Large intestine (tissue), 3 donors: ENCODE measurements at regions not wholly inside any gene's neighbourhood (a gene's known extent, or its start where the extent isn't known, plus 50 kb on each side); places are given as distances from the start of the nearest gene placed in this dataset.

Source experiments
- DNase-seq, 2 donors: peaks; one replicate each; pipeline versions ENCODE4 v3.0.0 to v3.0.0-alpha.2; 2013
- H3K27ac ChIP-seq: one replicate; pipeline ENCODE4 v1.5.1; 2013; ENCODE audit warnings: low read length
- H3K27me3 ChIP-seq: 2 replicates; pipeline ENCODE4 v1.6.1; 2013; ENCODE audit warnings: low read length; ENCODE audit not compliant: control insufficient read depth, insufficient read depth
- H3K36me3 ChIP-seq: 2 replicates; pipeline ENCODE4 v1.6.1; 2013; ENCODE audit warnings: low read length; ENCODE audit not compliant: control insufficient read depth, insufficient read depth
- H3K4me1 ChIP-seq: one replicate; pipeline ENCODE4 v1.6.1; 2013; ENCODE audit warnings: low read length; ENCODE audit not compliant: control insufficient read depth, insufficient read depth
- H3K4me3 ChIP-seq: one replicate; pipeline ENCODE4 v1.5.1; 2013; ENCODE audit warnings: low read length
- H3K9me3 ChIP-seq: one replicate; pipeline ENCODE4 v1.6.1; 2013; ENCODE audit warnings: mild to moderate bottlenecking, low read depth, low read length, moderate library complexity; ENCODE audit not compliant: control insufficient read depth
- WGBS: methylation state at CpG from one replicate; pipeline ENCODE4 v1.1.5; 2013; ENCODE audit warnings: low lambda C conversion rate; ENCODE audit not compliant: insufficient coverage; 5-methylcytosine and 5-hydroxymethylcytosine counted together

- H3K36me3 ChIP-seq, result no peaks in the 10 kb centered on the region
- no peaks in the 10 kb centered on the region for H3K9me3 ChIP-seq
- no peaks in the 10 kb centered on the region for H3K4me1 ChIP-seq
- H3K27ac ChIP-seq, result no peak overlapping the region
- DNase-seq, result no peak
- H3K4me3 ChIP-seq, result no peak overlapping the region
- WGBS, result 100% methylated on average over 1 of the region's 3 CpGs
- H3K27me3 ChIP-seq, result no peaks in the 10 kb centered on the region
Measured at GRCh38 chr3:39744746-39745145, 64.7 kb upstream of the MYRIP start.

GRCh38 chr3:39748002-39748401 is 61.4 kb upstream of the MYRIP start:
- DNase-seq, result no peak
- Histone ChIP-seq H3K4me1 (no peaks in the 10 kb centered on the region), H3K36me3 (no peaks in the 10 kb centered on the region), H3K4me3 (no peak overlapping the region), H3K9me3 (no peaks in the 10 kb centered on the region), H3K27ac (no peak overlapping the region), H3K27me3 (no peaks in the 10 kb centered on the region)
- 60% methylated on average over 1 of the region's 1 CpG for whole genome bisulfite sequencing

- 100% methylated on average over 1 of the region's 2 CpGs for WGBS
- Histone ChIP-seq H3K4me3 (no peak overlapping the region), H3K4me1 (no peaks in the 10 kb centered on the region), H3K27ac (no peak overlapping the region), H3K9me3 (no peaks in the 10 kb centered on the region), H3K36me3 (no peaks in the 10 kb centered on the region), H3K27me3 (no peaks in the 10 kb centered on the region)
- DNase-seq, result no peak
Measured at GRCh38 chr3:39748763-39749162, 60.6 kb upstream of the MYRIP start.

DNA sequence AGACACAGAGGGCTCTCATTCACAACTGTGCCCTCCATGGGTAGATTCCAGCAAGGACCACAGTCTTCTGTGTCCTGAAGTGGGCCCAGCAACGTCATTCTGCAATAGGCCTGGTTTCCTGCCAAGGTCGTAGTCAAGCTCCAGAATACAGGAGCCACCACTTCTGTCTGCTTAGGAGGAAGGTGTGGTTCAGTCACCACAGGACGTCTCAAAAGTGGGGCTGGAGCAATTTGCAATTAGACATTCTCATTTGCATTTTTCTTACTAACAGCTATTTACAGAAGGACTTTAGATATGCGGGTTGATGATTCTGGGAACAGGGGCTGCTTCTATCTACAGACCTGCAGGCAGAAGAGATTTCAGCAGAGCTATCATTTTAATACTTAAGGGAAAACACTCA is 58.7 kb upstream of the MYRIP start:
- 72% methylated on average over 2 of the region's 4 CpGs for WGBS
- Histone ChIP-seq H3K27me3 (no peaks in the 10 kb centered on the region), H3K27ac (no peak overlapping the region), H3K4me1 (no peaks in the 10 kb centered on the region), H3K9me3 (no peaks in the 10 kb centered on the region), H3K4me3 (no peak overlapping the region), H3K36me3 (no peaks in the 10 kb centered on the region)
- no peak for DNase-seq

DNA sequence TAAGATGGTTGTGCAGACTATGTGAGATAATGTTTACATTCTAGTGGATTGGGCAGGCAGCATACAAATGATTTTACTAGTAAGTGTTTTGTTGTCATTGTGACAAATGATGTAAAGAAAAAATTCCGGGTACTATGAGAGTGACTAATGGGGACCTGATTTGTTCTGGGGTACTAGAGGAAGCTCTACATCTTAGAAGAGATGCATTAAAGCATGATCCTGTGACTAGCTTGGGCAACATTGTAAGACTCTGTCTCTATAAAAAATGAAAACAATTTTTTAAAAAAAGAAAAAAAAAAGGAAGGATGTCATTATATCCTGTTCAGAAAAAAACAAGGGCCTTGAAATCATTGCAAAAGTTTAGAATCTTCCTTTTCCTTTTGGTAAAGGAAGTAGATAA is 58.1 kb upstream of the MYRIP start:
- Histone ChIP-seq H3K27ac (no peak overlapping the region), H3K36me3 (no peaks in the 10 kb centered on the region), H3K9me3 (no peaks in the 10 kb centered on the region), H3K4me3 (no peak overlapping the region), H3K27me3 (no peaks in the 10 kb centered on the region), H3K4me1 (no peaks in the 10 kb centered on the region)
- WGBS, result 60% methylated on average over 1 of the region's 1 CpG
- no peak for DNase-seq

DNA sequence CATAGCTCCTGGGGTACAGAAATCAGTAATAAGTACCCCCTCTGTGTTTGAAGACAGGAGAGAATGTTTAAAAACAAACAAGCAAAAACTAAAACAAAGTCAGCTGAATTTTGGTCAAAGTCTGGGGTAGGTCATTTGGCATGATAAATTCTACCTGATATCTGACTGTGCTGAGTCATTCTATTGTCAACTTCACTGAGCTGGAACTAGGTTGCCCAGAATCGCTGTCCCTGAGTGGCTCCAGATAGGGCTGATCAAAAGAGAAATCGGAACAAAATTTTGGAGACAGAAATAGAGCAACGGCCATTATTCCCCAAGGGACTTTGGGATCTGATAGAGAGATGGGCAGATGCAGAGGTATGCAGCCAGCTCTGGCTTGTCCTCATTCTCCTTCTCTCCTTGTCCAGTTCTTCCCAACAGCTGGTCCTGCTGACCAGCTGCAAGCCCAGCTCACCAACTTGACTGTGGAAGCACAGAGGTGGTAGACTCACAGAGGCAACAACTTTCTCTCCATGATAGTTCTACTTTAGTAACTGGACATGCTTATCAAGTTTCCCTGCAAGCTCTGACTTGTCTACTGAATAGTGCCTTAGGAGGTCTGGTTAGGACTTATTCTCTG is 57.3 kb upstream of the MYRIP start:
- H3K4me3 ChIP-seq, result no peak overlapping the region
- H3K36me3 ChIP-seq, result no peaks in the 10 kb centered on the region
- no peak for DNase-seq
- no CpG with 5 or more reads among the region's 3 CpGs for WGBS
- H3K27ac ChIP-seq, result no peak overlapping the region
- H3K9me3 ChIP-seq, result no peaks in the 10 kb centered on the region
- no peaks in the 10 kb centered on the region for H3K27me3 ChIP-seq
- H3K4me1 ChIP-seq, result no peaks in the 10 kb centered on the region

- Histone ChIP-seq H3K4me3 (no peak overlapping the region), H3K36me3 (no peaks in the 10 kb centered on the region), H3K9me3 (no peaks in the 10 kb centered on the region), H3K4me1 (no peaks in the 10 kb centered on the region), H3K27me3 (no peaks in the 10 kb centered on the region), H3K27ac (no peak overlapping the region)
- DNase-seq, result no peak
- WGBS, result no CpG with 5 or more reads among the region's 1 CpG
Measured at GRCh38 chr3:39752751-39753150, 56.7 kb upstream of the MYRIP start.

GRCh38 chr3:39753391-39753790 is 56.0 kb upstream of the MYRIP start:
- no peaks in the 10 kb centered on the region for H3K27me3 ChIP-seq
- DNase-seq, result no peak
- H3K36me3 ChIP-seq, result no peaks in the 10 kb centered on the region
- H3K27ac ChIP-seq, result no peak overlapping the region
- no peak overlapping the region for H3K4me3 ChIP-seq
- WGBS, result no CpG with 5 or more reads among the region's 1 CpG
- H3K9me3 ChIP-seq, result no peaks in the 10 kb centered on the region
- H3K4me1 ChIP-seq, result no peaks in the 10 kb centered on the region

- WGBS, result 83% methylated on average over 2 of the region's 3 CpGs
- Histone ChIP-seq H3K27ac (no peak overlapping the region), H3K9me3 (no peaks in the 10 kb centered on the region), H3K4me1 (no peaks in the 10 kb centered on the region), H3K4me3 (no peak overlapping the region), H3K36me3 (no peaks in the 10 kb centered on the region), H3K27me3 (no peaks in the 10 kb centered on the region)
- DNase-seq, result no peak
Measured at GRCh38 chr3:39754549-39754948, 54.9 kb upstream of the MYRIP start.

DNA sequence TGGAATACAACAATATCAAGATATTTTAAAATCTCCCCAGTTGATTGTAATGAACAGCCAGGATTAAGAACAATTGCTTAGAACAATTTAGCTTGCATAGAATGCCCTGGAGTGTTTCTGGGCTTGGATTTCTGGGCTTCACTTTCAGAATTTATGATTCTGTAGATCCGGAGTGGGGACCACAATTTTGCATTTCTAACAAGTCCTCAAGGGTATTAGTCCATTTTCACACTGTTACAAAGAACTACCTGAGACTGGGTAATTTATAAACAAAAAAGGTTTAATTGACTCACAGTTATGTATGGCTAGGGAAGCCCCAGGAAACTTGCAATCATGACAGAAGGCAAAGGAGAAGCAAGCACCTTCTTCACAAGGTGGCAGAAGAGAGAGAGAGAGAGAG is 54.3 kb upstream of the MYRIP start:
- H3K4me1 ChIP-seq, result no peaks in the 10 kb centered on the region
- no peaks in the 10 kb centered on the region for H3K36me3 ChIP-seq
- no peak overlapping the region for H3K27ac ChIP-seq
- no peaks in the 10 kb centered on the region for H3K27me3 ChIP-seq
- no peaks in the 10 kb centered on the region for H3K9me3 ChIP-seq
- H3K4me3 ChIP-seq, result no peak overlapping the region
- no CpG with 5 or more reads among the region's 1 CpG for WGBS
- no peak for DNase-seq

DNA sequence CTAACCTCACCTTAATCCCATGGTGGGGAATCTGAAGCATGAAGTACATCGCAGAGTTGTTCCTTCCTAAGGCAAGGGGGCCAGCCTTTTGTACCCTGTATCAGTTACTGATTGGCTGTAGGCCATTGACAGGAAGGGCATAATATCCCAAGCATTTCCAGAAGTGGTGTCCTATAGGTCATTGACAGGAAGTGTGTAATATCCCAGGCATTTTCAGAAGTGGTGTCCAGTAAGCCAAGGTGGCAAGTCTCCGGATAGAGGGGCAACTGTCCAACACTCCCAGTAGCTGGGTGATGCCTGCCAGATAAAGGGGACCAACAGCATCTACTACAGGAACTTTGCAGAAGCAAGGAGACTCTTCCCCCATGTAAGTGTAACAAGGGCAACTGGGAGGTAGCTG is 52.1 kb upstream of the MYRIP start:
- Histone ChIP-seq H3K9me3 (no peaks in the 10 kb centered on the region), H3K27me3 (no peaks in the 10 kb centered on the region), H3K4me3 (no peak overlapping the region), H3K4me1 (no peaks in the 10 kb centered on the region), H3K36me3 (no peaks in the 10 kb centered on the region), H3K27ac (no peak overlapping the region)
- WGBS, result no CpG with 5 or more reads among the region's 2 CpGs
- DNase-seq, result no peak
